GM12874 (cell line): ENCODE measurements at regions not wholly inside any gene's neighbourhood (a gene's known extent, or its start where the extent isn't known, plus 50 kb on each side); places are given as distances from the start of the nearest gene placed in this dataset.

ENCODE experiments used
- TF ChIP-seq, protein P1 (sequence below): IDR thresholded peaks from 2 replicates; pipeline ENCODE4 v1.5.1; 2011; ENCODE audit warnings: low read depth, mild to moderate bottlenecking, control low read depth, low read length, moderate library complexity; ENCODE audit not compliant: insufficient read depth

GRCh38 chr13:61830475-61830874 is 414.8 kb upstream of the PCDH20 start:
- TF ChIP-seq, protein P1, sequence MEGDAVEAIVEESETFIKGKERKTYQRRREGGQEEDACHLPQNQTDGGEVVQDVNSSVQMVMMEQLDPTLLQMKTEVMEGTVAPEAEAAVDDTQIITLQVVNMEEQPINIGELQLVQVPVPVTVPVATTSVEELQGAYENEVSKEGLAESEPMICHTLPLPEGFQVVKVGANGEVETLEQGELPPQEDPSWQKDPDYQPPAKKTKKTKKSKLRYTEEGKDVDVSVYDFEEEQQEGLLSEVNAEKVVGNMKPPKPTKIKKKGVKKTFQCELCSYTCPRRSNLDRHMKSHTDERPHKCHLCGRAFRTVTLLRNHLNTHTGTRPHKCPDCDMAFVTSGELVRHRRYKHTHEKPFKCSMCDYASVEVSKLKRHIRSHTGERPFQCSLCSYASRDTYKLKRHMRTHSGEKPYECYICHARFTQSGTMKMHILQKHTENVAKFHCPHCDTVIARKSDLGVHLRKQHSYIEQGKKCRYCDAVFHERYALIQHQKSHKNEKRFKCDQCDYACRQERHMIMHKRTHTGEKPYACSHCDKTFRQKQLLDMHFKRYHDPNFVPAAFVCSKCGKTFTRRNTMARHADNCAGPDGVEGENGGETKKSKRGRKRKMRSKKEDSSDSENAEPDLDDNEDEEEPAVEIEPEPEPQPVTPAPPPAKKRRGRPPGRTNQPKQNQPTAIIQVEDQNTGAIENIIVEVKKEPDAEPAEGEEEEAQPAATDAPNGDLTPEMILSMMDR = no peak

DNA sequence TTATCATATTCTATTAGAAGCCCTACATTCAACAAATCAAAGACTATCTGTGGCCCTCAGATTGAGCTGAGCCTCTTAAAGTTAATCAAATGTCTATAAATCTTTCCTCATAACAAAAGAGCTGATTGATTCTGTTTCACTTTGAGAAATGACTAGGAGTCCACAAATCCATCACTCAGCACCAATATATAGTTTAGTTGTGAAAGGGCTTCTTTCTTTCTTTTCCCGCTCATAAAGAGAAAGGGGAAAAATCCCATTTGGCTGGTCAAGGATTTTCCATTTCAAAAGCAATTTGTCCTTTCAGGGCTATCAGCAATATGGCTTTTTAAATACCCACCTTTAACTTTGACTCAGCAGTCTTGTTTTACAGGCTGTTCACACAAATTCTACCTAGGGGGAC is 408.5 kb upstream of the PCDH20 start:
- TF ChIP-seq, protein P1 = no peak

DNA sequence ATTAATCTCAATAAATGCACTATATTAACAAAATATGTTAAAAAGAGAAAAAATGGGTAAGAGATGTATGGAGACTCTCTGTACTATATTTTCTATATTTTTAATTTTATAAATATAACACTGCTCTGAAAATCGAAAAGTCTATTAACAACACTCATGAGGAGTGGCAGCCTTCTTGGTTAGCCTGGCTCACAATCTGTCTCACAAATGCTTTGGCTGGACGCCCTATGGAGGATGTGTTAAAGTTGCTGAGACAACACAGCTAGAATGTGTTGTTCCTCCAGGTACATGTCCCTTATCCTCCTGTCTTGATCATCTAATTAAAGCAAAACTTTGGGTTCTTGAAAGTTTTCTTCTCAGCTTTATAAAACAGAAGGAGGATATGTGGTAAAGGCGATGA is 396.6 kb upstream of the PCDH20 start:
- TF ChIP-seq, protein P1 = no peak

- TF ChIP-seq, protein P1 = no peak
Measured at GRCh38 chr13:61810065-61810464, 394.4 kb upstream of the PCDH20 start.

- TF ChIP-seq, protein P1 = no peak
Measured at GRCh38 chr13:61797397-61797796, 381.7 kb upstream of the PCDH20 start.

GRCh38 chr13:61795580-61795979 is 379.9 kb upstream of the PCDH20 start:
- TF ChIP-seq, protein P1 = no peak

- TF ChIP-seq, protein P1 = no peak
Measured at GRCh38 chr13:61779456-61779855, 363.8 kb upstream of the PCDH20 start.

GRCh38 chr13:61778531-61778930 is 362.9 kb upstream of the PCDH20 start:
- TF ChIP-seq, protein P1 = no peak
